Nephron (organoid): ENCODE measurements at regions not wholly inside any gene's neighbourhood (a gene's known extent, or its start where the extent isn't known, plus 50 kb on each side); places are given as distances from the start of the nearest gene placed in this dataset.
A peak's percentile ranks its signal among the peaks of the same experiment; 100 is the strongest.

Source experiments
- H3K27ac Mint-ChIP-seq, 3 experiments: 2 replicates each; pipeline ENCODE4 v1.8.0; 2020; ENCODE audit warnings: mixed read lengths in 3 of 3, mild to moderate bottlenecking in 2 of 3, moderate library complexity in 1 of 3
- H3K27me3 Mint-ChIP-seq: 2 replicates; pipeline ENCODE4 v1.8.0; 2021; ENCODE audit warnings: low read depth, mild to moderate bottlenecking, moderate library complexity, mixed read lengths
- H3K36me3 Mint-ChIP-seq: 2 replicates; pipeline ENCODE4 v1.8.0; 2020; ENCODE audit warnings: low read depth, mixed read lengths
- H3K4me1 Mint-ChIP-seq: 2 replicates; pipeline ENCODE4 v1.8.0; 2020; ENCODE audit warnings: mixed read lengths
- H3K4me3 Mint-ChIP-seq, 3 experiments: 2 replicates each; pipeline ENCODE4 v1.8.0; 2020; ENCODE audit warnings: mild to moderate bottlenecking in 3 of 3, mixed read lengths in 3 of 3, moderate library complexity in 2 of 3
- H3K9me3 Mint-ChIP-seq: 2 replicates; pipeline ENCODE4 v1.8.0; 2020; ENCODE audit warnings: mixed read lengths
- TF ChIP-seq, protein P1 (sequence below), 3 experiments: fragments of 200-600 bp; sonication (generic); IDR thresholded peaks; one replicate each; pipeline ENCODE4 v1.5.0; 2021; ENCODE audit warnings: antibody characterized with exemption in 3 of 3; ENCODE audit not compliant: unreplicated experiment in 3 of 3

DNA sequence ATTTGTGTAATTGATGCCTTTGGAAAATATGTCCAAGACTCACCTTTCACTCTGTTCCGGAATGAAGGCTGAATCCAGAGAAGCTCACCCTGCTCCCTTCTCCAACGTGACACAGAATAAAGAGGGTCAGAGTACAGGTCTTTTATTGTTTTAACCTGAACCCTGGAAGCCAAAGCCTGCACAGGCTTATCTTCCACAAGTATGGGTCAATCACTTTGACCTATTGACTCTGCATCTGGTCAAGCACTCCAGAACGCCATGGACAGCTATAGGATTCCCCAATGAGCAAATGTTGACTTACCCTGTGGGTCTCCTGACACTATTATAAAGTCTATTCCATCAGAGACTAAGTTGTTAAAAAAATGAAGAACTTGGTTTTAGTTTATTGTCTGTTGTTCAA is 158.4 kb upstream of the MYLIP start:
- Mint-ChIP-seq H3K36me3 (no peaks in the 10 kb centered on the region), H3K27me3 (no peaks in the 10 kb centered on the region), H3K4me3 (no peak overlapping the region), H3K27ac (no peak overlapping the region), H3K9me3 (peaks cover 12% of the 10 kb centered on the region), H3K4me1 (peaks cover 7% of the 10 kb centered on the region)
- TF ChIP-seq, protein P1, sequence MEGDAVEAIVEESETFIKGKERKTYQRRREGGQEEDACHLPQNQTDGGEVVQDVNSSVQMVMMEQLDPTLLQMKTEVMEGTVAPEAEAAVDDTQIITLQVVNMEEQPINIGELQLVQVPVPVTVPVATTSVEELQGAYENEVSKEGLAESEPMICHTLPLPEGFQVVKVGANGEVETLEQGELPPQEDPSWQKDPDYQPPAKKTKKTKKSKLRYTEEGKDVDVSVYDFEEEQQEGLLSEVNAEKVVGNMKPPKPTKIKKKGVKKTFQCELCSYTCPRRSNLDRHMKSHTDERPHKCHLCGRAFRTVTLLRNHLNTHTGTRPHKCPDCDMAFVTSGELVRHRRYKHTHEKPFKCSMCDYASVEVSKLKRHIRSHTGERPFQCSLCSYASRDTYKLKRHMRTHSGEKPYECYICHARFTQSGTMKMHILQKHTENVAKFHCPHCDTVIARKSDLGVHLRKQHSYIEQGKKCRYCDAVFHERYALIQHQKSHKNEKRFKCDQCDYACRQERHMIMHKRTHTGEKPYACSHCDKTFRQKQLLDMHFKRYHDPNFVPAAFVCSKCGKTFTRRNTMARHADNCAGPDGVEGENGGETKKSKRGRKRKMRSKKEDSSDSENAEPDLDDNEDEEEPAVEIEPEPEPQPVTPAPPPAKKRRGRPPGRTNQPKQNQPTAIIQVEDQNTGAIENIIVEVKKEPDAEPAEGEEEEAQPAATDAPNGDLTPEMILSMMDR (IDR thresholded peaks at IDR 0.05; ENCODE audit: unreplicated experiment in 3 of 3), result no peak

GRCh38 chr6:15969236-15969778 is 159.6 kb upstream of the MYLIP start:
- Mint-ChIP-seq H3K36me3 (no peaks in the 10 kb centered on the region), H3K27ac (no peak overlapping the region), H3K27me3 (no peaks in the 10 kb centered on the region), H3K4me1 (no peaks in the 10 kb centered on the region), H3K4me3 (no peak overlapping the region), H3K9me3 (peaks cover 7% of the 10 kb centered on the region)
- TF ChIP-seq, protein P1 (IDR thresholded peaks at IDR 0.05; ENCODE audit: unreplicated experiment in 3 of 3), result no peak

- TF ChIP-seq, protein P1 (IDR thresholded peaks at IDR 0.05; ENCODE audit: unreplicated experiment in 3 of 3), result no peak
- H3K4me3 Mint-ChIP-seq, result no peak overlapping the region
- H3K9me3 Mint-ChIP-seq, result no peaks in the 10 kb centered on the region
- no peaks in the 10 kb centered on the region for H3K36me3 Mint-ChIP-seq
- no peaks in the 10 kb centered on the region for H3K4me1 Mint-ChIP-seq
- no peaks in the 10 kb centered on the region for H3K27me3 Mint-ChIP-seq
- no peak overlapping the region for H3K27ac Mint-ChIP-seq
These were observed 160.4 kb upstream of the MYLIP start for GRCh38 chr6:15968519-15968918.

- Mint-ChIP-seq H3K27ac (no peak overlapping the region), H3K27me3 (no peaks in the 10 kb centered on the region), H3K4me1 (no peaks in the 10 kb centered on the region), H3K36me3 (no peaks in the 10 kb centered on the region), H3K9me3 (peaks cover 4% of the 10 kb centered on the region), H3K4me3 (no peak overlapping the region)
- TF ChIP-seq, protein P1 (IDR thresholded peaks at IDR 0.05; ENCODE audit: unreplicated experiment in 3 of 3), result no peak
These were observed 162.8 kb upstream of the MYLIP start for GRCh38 chr6:15966000-15966520.

DNA sequence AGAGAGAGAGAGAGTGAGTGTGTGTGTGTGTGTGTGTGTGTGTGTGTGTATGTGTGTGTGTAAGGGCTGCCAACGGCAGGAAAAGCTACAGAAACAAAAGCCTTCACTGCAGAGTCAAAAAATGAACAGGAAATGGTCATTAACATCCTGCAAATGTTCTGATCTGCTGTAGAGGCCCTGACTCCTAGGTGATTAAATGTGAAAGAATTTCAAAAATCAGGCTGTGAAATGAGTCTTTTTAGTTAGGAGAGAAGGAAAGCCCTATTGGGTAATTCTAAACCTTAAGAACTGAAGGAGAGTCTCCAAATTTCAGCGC is 166.5 kb upstream of the MYLIP start:
- H3K4me3 Mint-ChIP-seq, result no peak overlapping the region
- peak overlapping the region; percentile 0 to 42 (median 3) for H3K27ac Mint-ChIP-seq
- H3K36me3 Mint-ChIP-seq, result no peaks in the 10 kb centered on the region
- H3K27me3 Mint-ChIP-seq, result no peaks in the 10 kb centered on the region
- H3K4me1 Mint-ChIP-seq, result peaks cover under 1% of the 10 kb centered on the region
- peaks cover 7% of the 10 kb centered on the region for H3K9me3 Mint-ChIP-seq
- TF ChIP-seq, protein P1 (IDR thresholded peaks at IDR 0.05; ENCODE audit: unreplicated experiment in 3 of 3), result no peak
